Glomerular visceral epithelial cell (primary cell): ENCODE measurements at regions not wholly inside any gene's neighbourhood (a gene's known extent, or its start where the extent isn't known, plus 50 kb on each side); places are given as distances from the start of the nearest gene placed in this dataset.
A peak's percentile ranks its signal among the peaks of the same experiment; 100 is the strongest.

ENCODE experiments used
- DNase-seq: peaks from one replicate; pipeline ENCODE4 v3.0.0-alpha.2; 2016; ENCODE audit errors: extremely low spot score

- peak; percentile 14 for DNase-seq
Measured at GRCh38 chr12:43015090-43015737, 425.7 kb upstream of the PRICKLE1 start.

GRCh38 chr12:43011383-43011926 is 421.9 kb upstream of the PRICKLE1 start:
- DNase-seq: no peak

GRCh38 chr12:43009846-43010240 is 420.3 kb upstream of the PRICKLE1 start:
- no peak for DNase-seq

GRCh38 chr12:43008953-43009845 is 419.7 kb upstream of the PRICKLE1 start:
- DNase-seq: no peak

- DNase-seq: no peak
Measured at GRCh38 chr12:43004908-43005307, 415.4 kb upstream of the PRICKLE1 start.

- no peak for DNase-seq
Measured at GRCh38 chr12:43004141-43004540, 414.6 kb upstream of the PRICKLE1 start.

GRCh38 chr12:42996869-42997431 is 407.4 kb upstream of the PRICKLE1 start:
- DNase-seq: no peak

GRCh38 chr12:42992826-42993225 is 403.3 kb upstream of the PRICKLE1 start:
- no peak for DNase-seq

GRCh38 chr12:42990387-42990786 is 400.8 kb upstream of the PRICKLE1 start:
- no peak for DNase-seq

GRCh38 chr12:42987216-42987650 is 397.7 kb upstream of the PRICKLE1 start:
- peak; percentile 58 for DNase-seq

- no peak for DNase-seq
Measured at GRCh38 chr12:42985506-42985905, 396.0 kb upstream of the PRICKLE1 start.

- DNase-seq: no peak
Measured at GRCh38 chr12:42982828-42983227, 393.3 kb upstream of the PRICKLE1 start.

GRCh38 chr12:42981379-42981778 is 391.8 kb upstream of the PRICKLE1 start:
- DNase-seq: peak; percentile 24

- DNase-seq: no peak
Measured at GRCh38 chr12:42980441-42980840, 390.9 kb upstream of the PRICKLE1 start.

- DNase-seq: no peak
Measured at GRCh38 chr12:42979746-42980145, 390.2 kb upstream of the PRICKLE1 start.

- DNase-seq: no peak
Measured at GRCh38 chr12:42978708-42979107, 389.2 kb upstream of the PRICKLE1 start.

- DNase-seq: no peak
Measured at GRCh38 chr12:42977451-42978230, 388.1 kb upstream of the PRICKLE1 start.

GRCh38 chr12:42976620-42977019 is 387.1 kb upstream of the PRICKLE1 start:
- no peak for DNase-seq

GRCh38 chr12:42976122-42976521 is 386.6 kb upstream of the PRICKLE1 start:
- DNase-seq: no peak

GRCh38 chr12:42969355-42969754 is 379.8 kb upstream of the PRICKLE1 start:
- no peak for DNase-seq

GRCh38 chr12:42968426-42968825 is 378.9 kb upstream of the PRICKLE1 start:
- no peak for DNase-seq

- DNase-seq: no peak
Measured at GRCh38 chr12:42967850-42968249, 378.3 kb upstream of the PRICKLE1 start.
